Astrocyte (in vitro differentiated cells and primary cell): ENCODE measurements at regions not wholly inside any gene's neighbourhood (a gene's known extent, or its start where the extent isn't known, plus 50 kb on each side); places are given as distances from the start of the nearest gene placed in this dataset.

Source experiments
- EZH2 ChIP-seq: IDR thresholded peaks from 2 replicates; pipeline ENCODE4 v1.6.1; 2012; ENCODE audit warnings: mild to moderate bottlenecking, low read length, inconsistent platforms; ENCODE audit not compliant: insufficient read depth
- TF ChIP-seq, protein P1 (sequence below): IDR thresholded peaks from 2 replicates; pipeline ENCODE4 v1.5.1; 2011; ENCODE audit warnings: low read depth, mild to moderate bottlenecking, inconsistent platforms, low read length, moderate library complexity; ENCODE audit not compliant: insufficient read depth

DNA sequence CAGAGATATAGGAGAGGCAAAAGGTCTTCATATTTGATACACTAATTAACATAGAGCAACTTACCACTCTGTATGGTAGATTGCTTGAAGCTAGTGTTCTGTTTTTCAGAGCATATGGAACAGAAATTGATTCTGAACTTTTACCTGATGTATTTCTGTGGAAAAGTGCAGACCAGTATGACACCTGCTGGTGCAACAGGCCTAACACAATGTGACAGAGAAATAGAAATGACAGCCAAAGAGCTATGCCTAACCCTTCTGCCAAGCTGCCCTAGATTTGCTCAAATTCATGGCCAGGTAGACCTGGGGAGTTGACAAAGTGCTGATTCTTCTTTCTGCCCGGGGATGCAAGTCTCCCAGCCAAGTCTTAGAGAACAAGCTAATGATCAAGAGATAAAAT is 65.4 kb upstream of the RNF180 start:
- no peak for TF ChIP-seq EZH2
- TF ChIP-seq, protein P1, sequence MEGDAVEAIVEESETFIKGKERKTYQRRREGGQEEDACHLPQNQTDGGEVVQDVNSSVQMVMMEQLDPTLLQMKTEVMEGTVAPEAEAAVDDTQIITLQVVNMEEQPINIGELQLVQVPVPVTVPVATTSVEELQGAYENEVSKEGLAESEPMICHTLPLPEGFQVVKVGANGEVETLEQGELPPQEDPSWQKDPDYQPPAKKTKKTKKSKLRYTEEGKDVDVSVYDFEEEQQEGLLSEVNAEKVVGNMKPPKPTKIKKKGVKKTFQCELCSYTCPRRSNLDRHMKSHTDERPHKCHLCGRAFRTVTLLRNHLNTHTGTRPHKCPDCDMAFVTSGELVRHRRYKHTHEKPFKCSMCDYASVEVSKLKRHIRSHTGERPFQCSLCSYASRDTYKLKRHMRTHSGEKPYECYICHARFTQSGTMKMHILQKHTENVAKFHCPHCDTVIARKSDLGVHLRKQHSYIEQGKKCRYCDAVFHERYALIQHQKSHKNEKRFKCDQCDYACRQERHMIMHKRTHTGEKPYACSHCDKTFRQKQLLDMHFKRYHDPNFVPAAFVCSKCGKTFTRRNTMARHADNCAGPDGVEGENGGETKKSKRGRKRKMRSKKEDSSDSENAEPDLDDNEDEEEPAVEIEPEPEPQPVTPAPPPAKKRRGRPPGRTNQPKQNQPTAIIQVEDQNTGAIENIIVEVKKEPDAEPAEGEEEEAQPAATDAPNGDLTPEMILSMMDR = no peak
